Adrenal gland (tissue), 9 donors: ENCODE measurements at regions not wholly inside any gene's neighbourhood (a gene's known extent, or its start where the extent isn't known, plus 50 kb on each side); places are given as distances from the start of the nearest gene placed in this dataset.

ENCODE experiments used
- DNase-seq, 7 donors: peaks; one replicate each; pipeline ENCODE4 v3.0.0-alpha.2; 2019 to 2020
- H3K27ac ChIP-seq, 5 donors: fragments of 200-600 bp; sonication (generic) in 4 of 5; 1 replicate in 3 of 5; 2 replicates in 2 of 5; pipeline versions ENCODE4 v1.5.1 to v1.8.0; 2016 to 2020; ENCODE audit warnings: mild to moderate bottlenecking in 1 of 5
- H3K27me3 ChIP-seq: fragments of 200-600 bp; 2 replicates; pipeline ENCODE4 v1.8.0; 2021
- H3K36me3 ChIP-seq, 2 donors: fragments of 200-600 bp; replicated peaks in 1 of 2; 1 replicate in 1 of 2; 2 replicates in 1 of 2; pipeline versions ENCODE4 v1.5.1 to v1.8.0; 2018 to 2022
- H3K4me1 ChIP-seq, 2 donors: fragments of 200-600 bp; replicated peaks in 1 of 2; 1 replicate in 1 of 2; 2 replicates in 1 of 2; pipeline versions ENCODE4 v1.5.1 to v1.8.0; 2018 to 2021
- H3K4me3 ChIP-seq, 4 donors: fragments of 200-600 bp; sonication (generic) in 3 of 4; one replicate each; pipeline ENCODE4 v1.5.1; 2016 to 2018
- H3K9me3 ChIP-seq, 3 donors: fragments of 200-600 bp; sonication (generic) in 1 of 3; replicated peaks in 1 of 3; 1 replicate in 2 of 3; 2 replicates in 1 of 3; pipeline versions ENCODE4 v1.5.1 to v1.8.0; 2016 to 2021
- POLR2A ChIP-seq, 2 donors: fragments of 450-650 bp; IDR thresholded peaks; one replicate each; pipeline ENCODE4 v1.6.1; 2017; ENCODE audit warnings: antibody characterized with exemption in 2 of 2, mild to moderate bottlenecking in 2 of 2, moderate library complexity in 1 of 2
- WGBS, 4 donors: extraction: QIAGEN DNeasy Blood & Tissue Kit in 2 of 4; methylation state at CpG; one replicate each; pipeline versions ENCODE4 v1.1.5 to v1.1.7; 2013 to 2017; 5-methylcytosine and 5-hydroxymethylcytosine counted together
- intact Hi-C, 2 donors: fragments of 100-400 bp; cut with DNase I; formaldehyde crosslinking; loops; one replicate each; pipeline versions ENCODE4 v1.14.1 to v1.15.0; 2022 to 2023
- TF ChIP-seq, protein P1 (sequence below), 6 experiments: fragments of 450-650 bp in 4 of 6; fragments of 200-600 bp in 2 of 6; sonication (generic) in 1 of 6; IDR thresholded peaks; 1 replicate in 5 of 6; 2 replicates in 1 of 6; pipeline versions ENCODE4 v1.5.1 to v1.8.0; 2016 to 2021; ENCODE audit warnings: antibody characterized with exemption in 6 of 6, mild to moderate bottlenecking in 2 of 6, moderate library complexity in 1 of 6
- donor health status: healthy with polysubstance abuse.
- donor health status: Bipolar disorder and iron deficiency.
- donor health status: DM: yes; HTN: yes; CAD: no.
- donor health status: DM: no; HTN: no; CAD: no.
- donor health status: DM: no; HTN: no; CAD: no.

DNA sequence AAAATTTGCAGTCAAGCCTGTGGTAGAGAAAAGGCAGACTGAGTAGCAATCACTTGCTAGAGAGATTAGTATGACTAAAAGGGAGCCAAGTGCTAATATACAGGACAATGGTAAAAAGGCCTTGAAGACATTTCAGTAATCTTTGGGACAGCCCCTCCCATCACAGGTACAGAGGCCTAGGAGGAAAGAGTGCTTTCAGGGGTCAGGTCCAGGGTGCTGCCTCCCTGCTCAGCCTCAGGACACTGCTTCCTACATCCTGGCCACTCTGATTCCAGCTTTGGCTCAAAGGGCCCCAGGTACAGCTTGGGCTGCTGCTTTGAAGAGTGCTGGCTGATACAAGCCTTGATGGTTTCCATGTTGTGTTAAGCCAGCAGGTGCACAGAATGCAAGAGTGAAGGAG, 543.5 kb downstream of the MMUT start:
- TF ChIP-seq POLR2A (IDR thresholded peaks at IDR 0.05) = no peak
- TF ChIP-seq, protein P1, sequence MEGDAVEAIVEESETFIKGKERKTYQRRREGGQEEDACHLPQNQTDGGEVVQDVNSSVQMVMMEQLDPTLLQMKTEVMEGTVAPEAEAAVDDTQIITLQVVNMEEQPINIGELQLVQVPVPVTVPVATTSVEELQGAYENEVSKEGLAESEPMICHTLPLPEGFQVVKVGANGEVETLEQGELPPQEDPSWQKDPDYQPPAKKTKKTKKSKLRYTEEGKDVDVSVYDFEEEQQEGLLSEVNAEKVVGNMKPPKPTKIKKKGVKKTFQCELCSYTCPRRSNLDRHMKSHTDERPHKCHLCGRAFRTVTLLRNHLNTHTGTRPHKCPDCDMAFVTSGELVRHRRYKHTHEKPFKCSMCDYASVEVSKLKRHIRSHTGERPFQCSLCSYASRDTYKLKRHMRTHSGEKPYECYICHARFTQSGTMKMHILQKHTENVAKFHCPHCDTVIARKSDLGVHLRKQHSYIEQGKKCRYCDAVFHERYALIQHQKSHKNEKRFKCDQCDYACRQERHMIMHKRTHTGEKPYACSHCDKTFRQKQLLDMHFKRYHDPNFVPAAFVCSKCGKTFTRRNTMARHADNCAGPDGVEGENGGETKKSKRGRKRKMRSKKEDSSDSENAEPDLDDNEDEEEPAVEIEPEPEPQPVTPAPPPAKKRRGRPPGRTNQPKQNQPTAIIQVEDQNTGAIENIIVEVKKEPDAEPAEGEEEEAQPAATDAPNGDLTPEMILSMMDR (IDR thresholded peaks at IDR 0.05) = no peak
- no peaks in the 10 kb centered on the region for H3K36me3 ChIP-seq
- no peak for DNase-seq
- H3K4me3 ChIP-seq = no peak overlapping the region
- no peaks in the 10 kb centered on the region for H3K27me3 ChIP-seq
- no peaks in the 10 kb centered on the region for H3K4me1 ChIP-seq
- H3K9me3 ChIP-seq = peaks cover 0 to 6% (median 0%) of the 10 kb centered on the region in 3 donors
- H3K27ac ChIP-seq = no peak overlapping the region
- intact Hi-C loops = no loop called here

GRCh38 chr6:48917233-48917632, 545.8 kb downstream of the MMUT start:
- TF ChIP-seq, protein P1 (IDR thresholded peaks at IDR 0.05) = no peak
- no peak for TF ChIP-seq POLR2A (IDR thresholded peaks at IDR 0.05)
- 41 to 64% (median 51%) methylated on average over 2 of the region's 2 CpGs for WGBS, 4 donors
- H3K27ac ChIP-seq = no peak overlapping the region
- no peaks in the 10 kb centered on the region for H3K27me3 ChIP-seq
- H3K36me3 ChIP-seq = no peaks in the 10 kb centered on the region
- intact Hi-C loops = no loop called here
- no peak for DNase-seq
- no peaks in the 10 kb centered on the region for H3K9me3 ChIP-seq
- no peaks in the 10 kb centered on the region for H3K4me1 ChIP-seq
- H3K4me3 ChIP-seq = no peak overlapping the region

DNA sequence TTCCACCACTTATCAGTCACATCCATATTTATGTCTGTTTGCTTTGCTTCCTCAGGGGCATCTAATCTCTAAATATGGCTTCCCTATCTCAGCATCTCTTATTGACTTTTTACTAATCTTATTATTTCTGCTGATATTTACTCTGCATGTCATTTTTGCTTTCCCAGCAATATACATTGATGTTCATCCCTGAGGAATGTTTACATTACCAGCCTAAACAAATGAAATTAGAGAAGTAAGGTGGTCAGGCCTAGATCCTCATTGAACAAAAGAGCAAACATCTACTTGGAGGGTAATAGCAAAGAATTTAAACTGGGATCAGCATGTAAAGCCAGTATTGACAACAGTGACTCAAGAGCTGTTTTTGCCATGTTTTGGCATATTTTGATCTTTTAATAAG, 546.4 kb downstream of the MMUT start:
- DNase-seq = no peak
- Histone ChIP-seq H3K36me3 (no peaks in the 10 kb centered on the region), H3K4me1 (no peaks in the 10 kb centered on the region), H3K9me3 (no peaks in the 10 kb centered on the region), H3K4me3 (no peak overlapping the region), H3K27ac (no peak overlapping the region), H3K27me3 (no peaks in the 10 kb centered on the region)
- intact Hi-C loops = no loop called here
- TF ChIP-seq POLR2A (IDR thresholded peaks at IDR 0.05) = no peak
- TF ChIP-seq, protein P1 (IDR thresholded peaks at IDR 0.05) = no peak

DNA sequence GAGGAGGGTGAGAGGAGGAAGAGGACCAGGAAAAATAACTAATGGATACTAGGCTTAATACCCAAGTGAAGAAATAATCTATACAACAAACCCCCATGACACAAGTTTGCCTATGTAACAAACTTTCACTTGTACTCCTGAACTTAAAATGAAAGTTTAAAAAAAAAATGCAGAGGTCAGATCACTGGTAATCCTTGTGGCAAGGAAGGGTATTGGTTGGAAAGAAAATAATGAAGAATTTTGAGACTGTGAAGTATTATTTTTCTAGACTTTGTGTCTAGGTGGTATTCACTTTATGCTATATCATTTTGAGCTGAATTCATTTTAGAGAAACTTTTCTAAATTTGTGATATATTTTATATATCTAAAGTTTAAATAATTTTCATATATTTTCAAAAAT, 547.5 kb downstream of the MMUT start:
- TF ChIP-seq, protein P1 (IDR thresholded peaks at IDR 0.05) = no peak
- no peak for TF ChIP-seq POLR2A (IDR thresholded peaks at IDR 0.05)
- Histone ChIP-seq H3K4me3 (no peak overlapping the region), H3K4me1 (no peaks in the 10 kb centered on the region), H3K9me3 (no peaks in the 10 kb centered on the region), H3K27me3 (no peaks in the 10 kb centered on the region), H3K36me3 (no peaks in the 10 kb centered on the region), H3K27ac (no peak overlapping the region)
- intact Hi-C loops = no loop called here
- no peak for DNase-seq
